IMR-90 (cell line): ENCODE measurements at regions not wholly inside any gene's neighbourhood (a gene's known extent, or its start where the extent isn't known, plus 50 kb on each side); places are given as distances from the start of the nearest gene placed in this dataset.

Experiments used
- ATAC-seq: fragments of 200-7000 bp; cut with Tn5 transposase; 2 replicates; pipeline ENCODE4 v1.9.1; 2020; ENCODE audit warnings: low read depth, mild to moderate bottlenecking, moderate library complexity
- BruUV-seq: library from RNA; stranded (reverse); fragments of 400-500 nt; replicated peaks from 2 replicates; lab custom pipeline; 2021; lab: Mats Ljungman, UMichigan
- CTCF ChIA-PET: fragments of 300-600 bp; formaldehyde crosslinking; extraction: SDS; loops from one replicate; lab custom pipeline; 2021; ENCODE audit warnings: antibody characterized with exemption; lab: Yijun Ruan, JAX
- POLR2A ChIA-PET: fragments of 300-600 bp; sonication (Branson Sonifier 250); formaldehyde crosslinking; loops from one replicate; lab custom pipeline; 2022; ENCODE audit warnings: antibody characterized with exemption; ENCODE audit not compliant: unreplicated experiment; lab: Charles Lee
- DNase-seq: peaks from one replicate; pipeline ENCODE4 v3.0.0; 2013
- H2AFZ ChIP-seq: replicated peaks from 2 replicates; pipeline ENCODE3; 2013; ENCODE audit warnings: low read length, mild to moderate bottlenecking; ENCODE audit not compliant: poor library complexity
- H2AK5ac ChIP-seq: 2 replicates; pipeline ENCODE4 v1.6.1; 2013; ENCODE audit warnings: low read depth, low read length, inconsistent platforms
- H2AK9ac ChIP-seq: replicated peaks from 2 replicates; pipeline ENCODE3; 2013; ENCODE audit warnings: mild to moderate bottlenecking, low read depth, low read length, moderate library complexity; ENCODE audit not compliant: poor library complexity
- H2BK120ac ChIP-seq: 2 replicates; pipeline ENCODE4 v1.6.1; 2013; ENCODE audit warnings: low read depth, low read length, inconsistent platforms
- H2BK15ac ChIP-seq: 3 replicates; pipeline ENCODE4 v1.6.1; 2013; ENCODE audit warnings: low read depth, low read length, inconsistent platforms
- H2BK20ac ChIP-seq: 2 replicates; pipeline ENCODE4 v1.6.1; 2013; ENCODE audit warnings: low read depth, mild to moderate bottlenecking, inconsistent platforms, low read length, moderate library complexity
- H2BK5ac ChIP-seq: 2 replicates; pipeline ENCODE4 v1.6.1; 2013; ENCODE audit warnings: mild to moderate bottlenecking, low read depth, low read length, inconsistent platforms; ENCODE audit not compliant: poor library complexity, severe bottlenecking
- H3K14ac ChIP-seq: replicated peaks from 2 replicates; pipeline ENCODE4 v1.6.1; 2013; ENCODE audit warnings: low read depth, low read length, inconsistent platforms
- H3K18ac ChIP-seq: 2 replicates; pipeline ENCODE4 v1.6.1; 2013; ENCODE audit warnings: low read depth, low read length, control low read depth
- H3K23ac ChIP-seq: 2 replicates; pipeline ENCODE4 v1.6.1; 2013; ENCODE audit warnings: low read depth, low read length, inconsistent platforms
- H3K27ac ChIP-seq: 2 replicates; pipeline ENCODE4 v1.5.1; 2013; ENCODE audit warnings: mild to moderate bottlenecking, control low read depth, low read length; ENCODE audit not compliant: insufficient read depth
- H3K27me3 ChIP-seq: 2 replicates; pipeline ENCODE4 v1.6.1; 2013; ENCODE audit warnings: low read length; ENCODE audit not compliant: control insufficient read depth, insufficient read depth
- H3K36me3 ChIP-seq: 2 replicates; pipeline ENCODE4 v1.6.1; 2013; ENCODE audit warnings: low read length, mixed read lengths; ENCODE audit not compliant: control insufficient read depth, insufficient read depth
- H3K4ac ChIP-seq: 2 replicates; pipeline ENCODE4 v1.6.1; 2013; ENCODE audit warnings: low read depth, low read length, inconsistent platforms
- H3K4me1 ChIP-seq: 2 replicates; pipeline ENCODE4 v1.6.1; 2013; ENCODE audit warnings: low read length, mixed read lengths; ENCODE audit not compliant: control insufficient read depth, insufficient read depth
- H3K4me2 ChIP-seq: 2 replicates; pipeline ENCODE4 v1.6.1; 2013; ENCODE audit warnings: low read depth, mild to moderate bottlenecking, control low read depth, low read length, moderate library complexity
- H3K4me3 ChIP-seq: 2 replicates; pipeline ENCODE4 v1.5.1; 2013; ENCODE audit warnings: low read depth, mild to moderate bottlenecking, control low read depth, low read length, moderate library complexity; ENCODE audit not compliant: insufficient read depth
- H3K56ac ChIP-seq: 2 replicates; pipeline ENCODE4 v1.6.1; 2013; ENCODE audit warnings: low read length, inconsistent platforms; ENCODE audit not compliant: insufficient read depth; ENCODE audit errors: extremely low read depth
- H3K79me1 ChIP-seq, 2 experiments: 2 replicates each; pipeline ENCODE4 v1.6.1; 2013; ENCODE audit warnings: low read length in 2 of 2, inconsistent platforms in 1 of 2, low read depth in 1 of 2
- H3K9ac ChIP-seq: 2 replicates; pipeline ENCODE4 v1.6.1; 2013; ENCODE audit warnings: low read depth, low read length, control low read depth
- H3K9me1 ChIP-seq: 2 replicates; pipeline ENCODE4 v1.6.1; 2013; ENCODE audit warnings: low read length, inconsistent platforms; ENCODE audit not compliant: insufficient read depth
- H3K9me3 ChIP-seq: 2 replicates; pipeline ENCODE4 v1.6.1; 2013; ENCODE audit warnings: low read length; ENCODE audit not compliant: control insufficient read depth, insufficient read depth
- H4K20me1 ChIP-seq: 2 replicates; pipeline ENCODE4 v1.6.1; 2013; ENCODE audit warnings: low read length, inconsistent platforms; ENCODE audit not compliant: insufficient read depth
- H4K5ac ChIP-seq: 2 replicates; pipeline ENCODE4 v1.6.1; 2013; ENCODE audit warnings: mild to moderate bottlenecking, low read depth, low read length, control low read depth
- H4K8ac ChIP-seq, 2 experiments: 2 replicates each; pipeline ENCODE4 v1.6.1; 2013; ENCODE audit warnings: low read depth in 2 of 2, low read length in 2 of 2, control low read depth in 1 of 2, inconsistent platforms in 1 of 2
- H4K91ac ChIP-seq: 2 replicates; pipeline ENCODE4 v1.6.1; 2013; ENCODE audit warnings: low read depth, low read length, inconsistent platforms; ENCODE audit not compliant: insufficient read depth
- BHLHE40 ChIP-seq: fragments of 150-350 bp; IDR thresholded peaks from 2 replicates; pipeline ENCODE4 v1.6.1; 2016; ENCODE audit warnings: mild to moderate bottlenecking, low read depth, low read length
- FOS ChIP-seq: fragments of 150-350 bp; IDR thresholded peaks from 2 replicates; pipeline ENCODE4 v1.6.1; 2016; ENCODE audit warnings: low read depth, low read length
- RFX5 ChIP-seq: IDR thresholded peaks from 2 replicates; pipeline ENCODE4 v1.8.0; 2012; ENCODE audit warnings: low read depth, mild to moderate bottlenecking, low read length, moderate library complexity
- dilution Hi-C: fragments of 300-500 bp; cut with HindIII; formaldehyde crosslinking; loops from one replicate; pipeline ENCODE4 v1.14.3; 2018; ENCODE audit warnings: low sequenced_read_pairs; ENCODE audit not compliant: unreplicated experiment
- in situ Hi-C: fragments of 300-500 bp; cut with MboI; formaldehyde crosslinking; loops from 3 replicates; pipeline ENCODE4 v1.14.3; 2019; ENCODE audit warnings: low sequenced_read_pairs, inconsistent platforms, mixed read lengths
- intact Hi-C: fragments of 100-400 bp; cut with micrococcal nuclease; formaldehyde crosslinking; loops from 2 replicates; pipeline ENCODE4 v1.10.0; 2022
- TF ChIP-seq, protein P1 (sequence below): conservative IDR thresholded peaks from 2 replicates; pipeline ENCODE4 v1.5.1; 2012; ENCODE audit warnings: mild to moderate bottlenecking, low read depth, low read length, improper control_type of control experiment

DNA sequence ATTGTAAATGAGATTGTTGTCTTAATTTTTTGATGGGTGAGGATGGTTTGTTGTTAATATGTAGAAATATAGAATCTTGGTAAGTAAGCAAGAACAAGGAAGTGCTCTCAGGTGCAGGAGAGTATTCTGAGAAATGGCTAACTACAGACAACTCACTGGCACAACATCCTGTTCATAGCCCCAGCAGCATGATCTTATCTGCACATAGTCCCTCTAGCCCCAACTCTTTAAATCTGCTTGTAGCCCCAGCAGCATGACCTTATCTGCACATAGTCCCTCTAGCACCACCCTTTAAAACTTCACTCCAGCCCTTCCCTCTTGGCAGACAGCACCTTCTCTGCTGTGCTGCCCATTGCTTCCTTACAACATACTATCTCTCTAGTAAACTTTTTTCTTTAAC lies 1957.1 kb upstream of the ADGRL3 start:
- in situ Hi-C loops = no loop called here
- no peak overlapping the region for H2BK20ac ChIP-seq
- H3K18ac ChIP-seq = no peak overlapping the region
- no peak overlapping the region for H4K91ac ChIP-seq
- H4K5ac ChIP-seq = no peak overlapping the region
- H2BK15ac ChIP-seq = no peak overlapping the region
- intact Hi-C loops = no loop called here
- no peaks in the 10 kb centered on the region for H3K4me1 ChIP-seq
- no peak overlapping the region for H3K4me3 ChIP-seq
- no peak overlapping the region for H3K27ac ChIP-seq
- ChIA-PET CTCF (no interaction called here), POLR2A (no interaction called here)
- DNase-seq = no peak
- H4K20me1 ChIP-seq = no peaks in the 10 kb centered on the region
- no peak overlapping the region for H3K9ac ChIP-seq
- H3K9me1 ChIP-seq = no peaks in the 10 kb centered on the region
- no peaks in the 10 kb centered on the region for H3K36me3 ChIP-seq
- no peak overlapping the region for H2AK9ac ChIP-seq
- dilution Hi-C loops = no loop called here
- H2BK5ac ChIP-seq = no peak overlapping the region
- no peak for TF ChIP-seq FOS
- TF ChIP-seq, protein P1, sequence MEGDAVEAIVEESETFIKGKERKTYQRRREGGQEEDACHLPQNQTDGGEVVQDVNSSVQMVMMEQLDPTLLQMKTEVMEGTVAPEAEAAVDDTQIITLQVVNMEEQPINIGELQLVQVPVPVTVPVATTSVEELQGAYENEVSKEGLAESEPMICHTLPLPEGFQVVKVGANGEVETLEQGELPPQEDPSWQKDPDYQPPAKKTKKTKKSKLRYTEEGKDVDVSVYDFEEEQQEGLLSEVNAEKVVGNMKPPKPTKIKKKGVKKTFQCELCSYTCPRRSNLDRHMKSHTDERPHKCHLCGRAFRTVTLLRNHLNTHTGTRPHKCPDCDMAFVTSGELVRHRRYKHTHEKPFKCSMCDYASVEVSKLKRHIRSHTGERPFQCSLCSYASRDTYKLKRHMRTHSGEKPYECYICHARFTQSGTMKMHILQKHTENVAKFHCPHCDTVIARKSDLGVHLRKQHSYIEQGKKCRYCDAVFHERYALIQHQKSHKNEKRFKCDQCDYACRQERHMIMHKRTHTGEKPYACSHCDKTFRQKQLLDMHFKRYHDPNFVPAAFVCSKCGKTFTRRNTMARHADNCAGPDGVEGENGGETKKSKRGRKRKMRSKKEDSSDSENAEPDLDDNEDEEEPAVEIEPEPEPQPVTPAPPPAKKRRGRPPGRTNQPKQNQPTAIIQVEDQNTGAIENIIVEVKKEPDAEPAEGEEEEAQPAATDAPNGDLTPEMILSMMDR = no peak
- TF ChIP-seq RFX5 = no peak
- TF ChIP-seq BHLHE40 = no peak
- no peak overlapping the region for H4K8ac ChIP-seq
- H3K4ac ChIP-seq = no peak overlapping the region
- H3K79me1 ChIP-seq = no peaks in the 10 kb centered on the region
- H3K4me2 ChIP-seq = no peak overlapping the region
- no peak overlapping the region for H2AFZ ChIP-seq
- BruUV-seq = no TSS peak
- H3K9me3 ChIP-seq = peaks cover 9% of the 10 kb centered on the region
- H3K14ac ChIP-seq = no peak overlapping the region
- no peak overlapping the region for H2BK120ac ChIP-seq
- H3K23ac ChIP-seq = no peak overlapping the region
- no peak overlapping the region for H2AK5ac ChIP-seq
- ATAC-seq = no peak
- no peaks in the 10 kb centered on the region for H3K27me3 ChIP-seq
- no peak overlapping the region for H3K56ac ChIP-seq
